Parathyroid adenoma (tissue), 2 donors: ENCODE measurements at regions not wholly inside any gene's neighbourhood (a gene's known extent, or its start where the extent isn't known, plus 50 kb on each side); places are given as distances from the start of the nearest gene placed in this dataset.
A peak's percentile ranks its signal among the peaks of the same experiment; 100 is the strongest.

Source experiments
- H2AFZ ChIP-seq: fragments of 300-600 bp; sonication (generic); one replicate; pipeline ENCODE4 v1.7.0; 2017; ENCODE audit warnings: antibody characterized with exemption, mild to moderate bottlenecking
- H3K27ac ChIP-seq: fragments of 300-600 bp; sonication (generic); one replicate; pipeline ENCODE4 v1.7.0; 2017
- H3K27me3 ChIP-seq: fragments of 300-600 bp; sonication (generic); one replicate; pipeline ENCODE4 v1.7.0; 2017; ENCODE audit warnings: low read length; ENCODE audit not compliant: control insufficient read depth, insufficient read depth
- H3K36me3 ChIP-seq: fragments of 300-600 bp; sonication (generic); one replicate; pipeline ENCODE4 v1.7.0; 2017; ENCODE audit warnings: low read length; ENCODE audit not compliant: control insufficient read depth, insufficient read depth
- H3K4me1 ChIP-seq: fragments of 300-600 bp; sonication (generic); one replicate; pipeline ENCODE4 v1.7.0; 2017; ENCODE audit warnings: control low read depth
- H3K4me2 ChIP-seq: fragments of 300-600 bp; sonication (generic); one replicate; pipeline ENCODE4 v1.7.0; 2017; ENCODE audit warnings: low read length
- H3K4me3 ChIP-seq: fragments of 300-600 bp; sonication (generic); one replicate; pipeline ENCODE4 v1.7.0; 2017; ENCODE audit warnings: low read depth, low read length
- H3K79me2 ChIP-seq: fragments of 300-600 bp; sonication (generic); one replicate; pipeline ENCODE4 v1.7.0; 2017; ENCODE audit warnings: control low read depth
- H3K9ac ChIP-seq: fragments of 300-600 bp; sonication (generic); one replicate; pipeline ENCODE4 v1.7.0; 2017; ENCODE audit warnings: mild to moderate bottlenecking
- H3K9me3 ChIP-seq: fragments of 300-600 bp; sonication (generic); one replicate; pipeline ENCODE4 v1.7.0; 2017; ENCODE audit warnings: low read length; ENCODE audit not compliant: control insufficient read depth
- CTCF ChIP-seq: fragments of 300-600 bp; sonication (generic); IDR thresholded peaks from one replicate; pipeline ENCODE4 v1.7.0; 2017; ENCODE audit warnings: antibody characterized with exemption, mild to moderate bottlenecking
- donor health status: primary hyperparathyroidism.

GRCh38 chr6:105981002-105981887 is 104.9 kb upstream of the PRDM1 start:
- Histone ChIP-seq H3K36me3 (no peaks in the 10 kb centered on the region), H2AFZ (peak overlapping the region; percentile 54), H3K9me3 (no peaks in the 10 kb centered on the region), H3K4me1 (no peaks in the 10 kb centered on the region), H3K27ac (no peak overlapping the region), H3K79me2 (no peaks in the 10 kb centered on the region), H3K27me3 (no peaks in the 10 kb centered on the region), H3K4me2 (peak overlapping the region; percentile 51), H3K9ac (no peak overlapping the region), H3K4me3 (no peak overlapping the region)
- no peak for TF ChIP-seq CTCF

GRCh38 chr6:105978974-105979373 is 107.2 kb upstream of the PRDM1 start:
- Histone ChIP-seq H3K9ac (no peak overlapping the region), H3K36me3 (no peaks in the 10 kb centered on the region), H3K27ac (no peak overlapping the region), H3K27me3 (no peaks in the 10 kb centered on the region), H3K4me2 (no peak overlapping the region), H3K79me2 (no peaks in the 10 kb centered on the region), H3K9me3 (no peaks in the 10 kb centered on the region), H3K4me3 (no peak overlapping the region), H3K4me1 (no peaks in the 10 kb centered on the region), H2AFZ (no peak overlapping the region)
- no peak for TF ChIP-seq CTCF

- Histone ChIP-seq H3K9ac (no peak overlapping the region), H3K9me3 (no peaks in the 10 kb centered on the region), H3K79me2 (no peaks in the 10 kb centered on the region), H2AFZ (no peak overlapping the region), H3K4me2 (no peak overlapping the region), H3K4me1 (no peaks in the 10 kb centered on the region), H3K27me3 (no peaks in the 10 kb centered on the region), H3K36me3 (peaks cover 1% of the 10 kb centered on the region), H3K27ac (no peak overlapping the region), H3K4me3 (no peak overlapping the region)
- TF ChIP-seq CTCF = no peak
Observed at GRCh38 chr6:105977934-105978504, 108.1 kb upstream of the PRDM1 start.

- no peak overlapping the region for H3K27ac ChIP-seq
- no peak overlapping the region for H3K9ac ChIP-seq
- no peak overlapping the region for H3K4me2 ChIP-seq
- H3K4me1 ChIP-seq = no peaks in the 10 kb centered on the region
- H3K9me3 ChIP-seq = no peaks in the 10 kb centered on the region
- H3K4me3 ChIP-seq = no peak overlapping the region
- H2AFZ ChIP-seq = no peak overlapping the region
- no peak for TF ChIP-seq CTCF
- no peaks in the 10 kb centered on the region for H3K79me2 ChIP-seq
- no peaks in the 10 kb centered on the region for H3K27me3 ChIP-seq
- H3K36me3 ChIP-seq = peaks cover 6% of the 10 kb centered on the region
Observed at GRCh38 chr6:105974986-105975385, 111.2 kb upstream of the PRDM1 start.
